NCI-H345 treated with DMSO at 0.1 percent for 48 hours (cell line): ENCODE measurements at regions not wholly inside any gene's neighbourhood (a gene's known extent, or its start where the extent isn't known, plus 50 kb on each side); places are given as distances from the start of the nearest gene placed in this dataset.
"Not testable (repeated sequence)": the region's sequence is repeated elsewhere in the genome, so short reads cannot be mapped to it uniquely, and the experiment has no call there.

ENCODE experiments used
- DNase-seq: peaks from one replicate; lab custom pipeline; 2025; ENCODE audit not compliant: unreplicated experiment; lab: John Stamatoyannopoulos, UW

- DNase-seq, result no peak
These were observed 286.8 kb upstream of the HS6ST1 start for GRCh38 chr2:128605421-128605820.

GRCh38 chr2:128605931-128606330, 287.3 kb upstream of the HS6ST1 start:
- DNase-seq, result no peak

- no peak for DNase-seq
These were observed 288.2 kb upstream of the HS6ST1 start for GRCh38 chr2:128606837-128607236.

GRCh38 chr2:128607440-128607839, 288.8 kb upstream of the HS6ST1 start:
- DNase-seq, result no peak

- DNase-seq, result no peak
These were observed 289.3 kb upstream of the HS6ST1 start for GRCh38 chr2:128607911-128608506.

- no peak for DNase-seq
These were observed 290.5 kb upstream of the HS6ST1 start for GRCh38 chr2:128608921-128609880.

- no peak for DNase-seq
These were observed 291.8 kb upstream of the HS6ST1 start for GRCh38 chr2:128610496-128610895.

- no peak for DNase-seq
These were observed 293.0 kb upstream of the HS6ST1 start for GRCh38 chr2:128611421-128612320.

- no peak for DNase-seq
These were observed 294.0 kb upstream of the HS6ST1 start for GRCh38 chr2:128612628-128613027.

- no peak for DNase-seq
These were observed 294.7 kb upstream of the HS6ST1 start for GRCh38 chr2:128613351-128613750.

- DNase-seq, result no peak
These were observed 295.2 kb upstream of the HS6ST1 start for GRCh38 chr2:128613876-128614275.

GRCh38 chr2:128614907-128615306, 296.2 kb upstream of the HS6ST1 start:
- not testable (repeated sequence) for DNase-seq

GRCh38 chr2:128615571-128615970, 296.9 kb upstream of the HS6ST1 start:
- no peak for DNase-seq

GRCh38 chr2:128617029-128617590, 298.4 kb upstream of the HS6ST1 start:
- no peak for DNase-seq

GRCh38 chr2:128617661-128618060, 299.0 kb upstream of the HS6ST1 start:
- no peak for DNase-seq

- no peak for DNase-seq
These were observed 300.0 kb upstream of the HS6ST1 start for GRCh38 chr2:128618642-128619041.

- DNase-seq, result no peak
These were observed 301.0 kb upstream of the HS6ST1 start for GRCh38 chr2:128619471-128620325.

GRCh38 chr2:128621074-128621473, 302.4 kb upstream of the HS6ST1 start:
- DNase-seq, result no peak

- DNase-seq, result no peak
These were observed 303.7 kb upstream of the HS6ST1 start for GRCh38 chr2:128622371-128622770.
